ENCODE measurements at regions not wholly inside any gene's neighbourhood (a gene's known extent, or its start where the extent isn't known, plus 50 kb on each side); places are given as distances from the start of the nearest gene placed in this dataset.

GRCh38 chr9:100919506-100919905 is 109.0 kb upstream of the PLPPR1 start:
- H3K27ac ChIP-seq = no peak overlapping the region
- no peaks in the 10 kb centered on the region for H3K4me1 ChIP-seq
- no peaks in the 10 kb centered on the region for H3K27me3 ChIP-seq
- H3K4me3 ChIP-seq = no peak overlapping the region
- TF ChIP-seq CTCF (IDR thresholded peaks at IDR 0.05) = no peak
- no peak for DNase-seq
- H3K9me3 ChIP-seq = no peaks in the 10 kb centered on the region
- intact Hi-C loops (cut with DNase I; ENCODE audit: low total_unique reads) = no loop called here
- H3K36me3 ChIP-seq = no peaks in the 10 kb centered on the region

- TF ChIP-seq CTCF (IDR thresholded peaks at IDR 0.05) = no peak
- no peaks in the 10 kb centered on the region for H3K27me3 ChIP-seq
- intact Hi-C loops (cut with DNase I; ENCODE audit: low total_unique reads) = no loop called here
- H3K27ac ChIP-seq = no peak overlapping the region
- no peaks in the 10 kb centered on the region for H3K36me3 ChIP-seq
- no peak overlapping the region for H3K4me3 ChIP-seq
- H3K9me3 ChIP-seq = no peaks in the 10 kb centered on the region
- no peaks in the 10 kb centered on the region for H3K4me1 ChIP-seq
- no peak for DNase-seq
Observed at GRCh38 chr9:100926366-100926765, 102.2 kb upstream of the PLPPR1 start.

GRCh38 chr9:100927763-100928162 is 100.8 kb upstream of the PLPPR1 start:
- H3K4me3 ChIP-seq = no peak overlapping the region
- no peak for DNase-seq
- H3K36me3 ChIP-seq = no peaks in the 10 kb centered on the region
- no peak overlapping the region for H3K27ac ChIP-seq
- no peaks in the 10 kb centered on the region for H3K27me3 ChIP-seq
- H3K9me3 ChIP-seq = no peaks in the 10 kb centered on the region
- intact Hi-C loops (cut with DNase I; ENCODE audit: low total_unique reads) = no loop called here
- H3K4me1 ChIP-seq = no peaks in the 10 kb centered on the region
- TF ChIP-seq CTCF (IDR thresholded peaks at IDR 0.05) = no peak

- Histone ChIP-seq H3K4me1 (no peaks in the 10 kb centered on the region), H3K27me3 (no peaks in the 10 kb centered on the region), H3K9me3 (peaks cover 0 to 4% (median 0%) of the 10 kb centered on the region in 3 donors), H3K27ac (no peak overlapping the region), H3K4me3 (no peak overlapping the region), H3K36me3 (no peaks in the 10 kb centered on the region)
- intact Hi-C loops (cut with DNase I; ENCODE audit: low total_unique reads) = no loop called here
- TF ChIP-seq CTCF (IDR thresholded peaks at IDR 0.05) = no peak
- no peak for DNase-seq
Observed at GRCh38 chr9:100933656-100934055, 94.9 kb upstream of the PLPPR1 start.

GRCh38 chr9:100937382-100937781 is 91.1 kb upstream of the PLPPR1 start:
- Histone ChIP-seq H3K9me3 (peaks cover 0 to 4% (median 0%) of the 10 kb centered on the region in 3 donors), H3K4me1 (no peaks in the 10 kb centered on the region), H3K4me3 (no peak overlapping the region), H3K27me3 (no peaks in the 10 kb centered on the region), H3K36me3 (no peaks in the 10 kb centered on the region), H3K27ac (no peak overlapping the region)
- intact Hi-C loops (cut with DNase I; ENCODE audit: low total_unique reads) = no loop called here
- DNase-seq = no peak
- TF ChIP-seq CTCF (IDR thresholded peaks at IDR 0.05) = no peak

GRCh38 chr9:100938507-100938906 is 90.0 kb upstream of the PLPPR1 start:
- Histone ChIP-seq H3K4me1 (no peaks in the 10 kb centered on the region), H3K27ac (no peak overlapping the region), H3K27me3 (no peaks in the 10 kb centered on the region), H3K4me3 (no peak overlapping the region), H3K9me3 (peaks cover 0 to 4% (median 0%) of the 10 kb centered on the region in 3 donors), H3K36me3 (no peaks in the 10 kb centered on the region)
- TF ChIP-seq CTCF (IDR thresholded peaks at IDR 0.05) = no peak
- intact Hi-C loops (cut with DNase I; ENCODE audit: low total_unique reads) = no loop called here
- no peak for DNase-seq

Data from tibial artery (tissue), 4 donors.